ENCODE measurements at regions not wholly inside any gene's neighbourhood (a gene's known extent, or its start where the extent isn't known, plus 50 kb on each side); places are given as distances from the start of the nearest gene placed in this dataset.

DNA sequence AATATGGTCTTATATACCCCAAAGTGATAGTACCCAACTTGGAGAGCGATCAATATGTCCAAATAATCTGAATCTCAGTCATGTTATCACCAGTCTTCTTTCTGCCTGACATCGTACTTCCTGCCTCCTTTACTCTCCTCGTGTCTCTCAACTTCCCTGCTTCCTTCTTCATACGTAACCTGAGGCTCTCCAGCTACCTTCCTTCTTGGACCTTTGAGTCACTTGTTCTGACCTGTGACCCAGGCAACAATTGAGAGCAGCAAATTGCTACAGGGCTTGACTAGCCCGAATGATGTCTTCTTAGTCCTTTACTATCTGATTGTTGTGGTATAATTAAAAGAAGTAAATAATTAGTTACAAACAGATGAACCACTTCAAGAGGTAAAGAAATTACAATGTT lies 145.9 kb upstream of the MBNL1 start:
- no peak for TF ChIP-seq EZH2 (IDR thresholded peaks at IDR 0.05; ENCODE audit: borderline replicate concordance, insufficient read depth, low read depth, low read length, poor library complexity, severe bottlenecking)
- TF ChIP-seq, protein P1, sequence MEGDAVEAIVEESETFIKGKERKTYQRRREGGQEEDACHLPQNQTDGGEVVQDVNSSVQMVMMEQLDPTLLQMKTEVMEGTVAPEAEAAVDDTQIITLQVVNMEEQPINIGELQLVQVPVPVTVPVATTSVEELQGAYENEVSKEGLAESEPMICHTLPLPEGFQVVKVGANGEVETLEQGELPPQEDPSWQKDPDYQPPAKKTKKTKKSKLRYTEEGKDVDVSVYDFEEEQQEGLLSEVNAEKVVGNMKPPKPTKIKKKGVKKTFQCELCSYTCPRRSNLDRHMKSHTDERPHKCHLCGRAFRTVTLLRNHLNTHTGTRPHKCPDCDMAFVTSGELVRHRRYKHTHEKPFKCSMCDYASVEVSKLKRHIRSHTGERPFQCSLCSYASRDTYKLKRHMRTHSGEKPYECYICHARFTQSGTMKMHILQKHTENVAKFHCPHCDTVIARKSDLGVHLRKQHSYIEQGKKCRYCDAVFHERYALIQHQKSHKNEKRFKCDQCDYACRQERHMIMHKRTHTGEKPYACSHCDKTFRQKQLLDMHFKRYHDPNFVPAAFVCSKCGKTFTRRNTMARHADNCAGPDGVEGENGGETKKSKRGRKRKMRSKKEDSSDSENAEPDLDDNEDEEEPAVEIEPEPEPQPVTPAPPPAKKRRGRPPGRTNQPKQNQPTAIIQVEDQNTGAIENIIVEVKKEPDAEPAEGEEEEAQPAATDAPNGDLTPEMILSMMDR (IDR thresholded peaks at IDR 0.05), result no peak

Data from B cell (primary cell).